Thoracic aorta (tissue), 2 donors: ENCODE measurements at regions not wholly inside any gene's neighbourhood (a gene's known extent, or its start where the extent isn't known, plus 50 kb on each side); places are given as distances from the start of the nearest gene placed in this dataset.
"Not testable (repeated sequence)": the region's sequence is repeated elsewhere in the genome, so short reads cannot be mapped to it uniquely, and the experiment has no call there.

ENCODE experiments used
- ATAC-seq: fragments of 150-250 bp; one replicate; pipeline ENCODE4 v1.8.0; 2017; ENCODE audit warnings: low read depth; ENCODE audit not compliant: insufficient number of reproducible peaks, low FRiP score
- DNase-seq: peaks from one replicate; pipeline ENCODE4 v3.0.0-alpha.2; 2020; ENCODE audit warnings: low spot score
- H3K27ac ChIP-seq, 2 donors: fragments of 200-600 bp; sonication (generic); 1 replicate in 1 of 2; 2 replicates in 1 of 2; pipeline ENCODE4 v1.5.1; 2016; ENCODE audit warnings: mild to moderate bottlenecking in 2 of 2, moderate library complexity in 2 of 2
- H3K27me3 ChIP-seq: fragments of 200-600 bp; sonication (generic); replicated peaks from 2 replicates; pipeline ENCODE4 v1.6.0; 2016; ENCODE audit warnings: mild to moderate bottlenecking; ENCODE audit not compliant: insufficient read depth
- H3K36me3 ChIP-seq: fragments of 200-600 bp; sonication (generic); one replicate; pipeline ENCODE4 v1.5.1; 2016
- H3K4me1 ChIP-seq, 2 donors: fragments of 200-600 bp; sonication (generic); 1 replicate in 1 of 2; 2 replicates in 1 of 2; pipeline versions ENCODE4 v1.5.1 to v1.6.0; 2016; ENCODE audit warnings: low read depth in 2 of 2, mild to moderate bottlenecking in 1 of 2; ENCODE audit not compliant: control insufficient read depth in 1 of 2
- H3K4me3 ChIP-seq: fragments of 200-600 bp; sonication (generic); 2 replicates; pipeline ENCODE4 v1.5.1; 2016; ENCODE audit warnings: mild to moderate bottlenecking
- H3K9me3 ChIP-seq: fragments of 200-600 bp; sonication (generic); 2 replicates; pipeline ENCODE4 v1.5.1; 2016

- ATAC-seq, result not testable (repeated sequence)
Measured at GRCh38 chr9:40192162-40192561, 836.7 kb downstream of the SPATA31A1 start.

GRCh38 chr9:40196165-40196714, 840.8 kb downstream of the SPATA31A1 start:
- not testable (repeated sequence) for H3K27me3 ChIP-seq, H3K9me3 ChIP-seq, DNase-seq, ATAC-seq, H3K27ac ChIP-seq, H3K4me3 ChIP-seq, H3K36me3 ChIP-seq, H3K4me1 ChIP-seq

More at GRCh38 chr9:40192162-40192561, 836.7 kb downstream of the SPATA31A1 start:
- not testable (repeated sequence) for H3K9me3 ChIP-seq, H3K36me3 ChIP-seq, H3K4me1 ChIP-seq, H3K4me3 ChIP-seq, DNase-seq, H3K27ac ChIP-seq, H3K27me3 ChIP-seq

- not testable (repeated sequence) for H3K36me3 ChIP-seq, DNase-seq, H3K4me3 ChIP-seq, H3K4me1 ChIP-seq, H3K27ac ChIP-seq, H3K9me3 ChIP-seq, ATAC-seq, H3K27me3 ChIP-seq
Measured at GRCh38 chr9:40196803-40197202, 841.3 kb downstream of the SPATA31A1 start.

GRCh38 chr9:40221596-40222233, 866.2 kb downstream of the SPATA31A1 start:
- H3K4me3 ChIP-seq, DNase-seq, H3K9me3 ChIP-seq, ATAC-seq, H3K27me3 ChIP-seq, H3K36me3 ChIP-seq, H3K4me1 ChIP-seq, H3K27ac ChIP-seq: not testable (repeated sequence)

GRCh38 chr9:40222617-40223200, 867.2 kb downstream of the SPATA31A1 start:
- DNase-seq, H3K4me3 ChIP-seq, H3K9me3 ChIP-seq, ATAC-seq, H3K4me1 ChIP-seq, H3K27ac ChIP-seq, H3K27me3 ChIP-seq, H3K36me3 ChIP-seq: not testable (repeated sequence)

GRCh38 chr9:40223353-40223752, 867.9 kb downstream of the SPATA31A1 start:
- not testable (repeated sequence) for H3K4me1 ChIP-seq, H3K36me3 ChIP-seq, ATAC-seq, H3K9me3 ChIP-seq, H3K27ac ChIP-seq, DNase-seq, H3K4me3 ChIP-seq, H3K27me3 ChIP-seq
